H9 (cell line): ENCODE measurements at regions not wholly inside any gene's neighbourhood (a gene's known extent, or its start where the extent isn't known, plus 50 kb on each side); places are given as distances from the start of the nearest gene placed in this dataset.

Experiments used
- DNase-seq: peaks from one replicate; pipeline ENCODE4 v3.0.0-alpha.2; 2017
- H2AFZ ChIP-seq: one replicate; pipeline ENCODE4 v1.6.1; 2013; ENCODE audit warnings: mild to moderate bottlenecking, low read length, control low read depth, moderate library complexity
- H2AK5ac ChIP-seq: 2 replicates; pipeline ENCODE4 v1.6.1; 2013; ENCODE audit warnings: low read length, control low read depth, mixed read lengths; ENCODE audit not compliant: insufficient read length
- H2BK120ac ChIP-seq: one replicate; pipeline ENCODE4 v1.6.1; 2013; ENCODE audit warnings: low read depth, mild to moderate bottlenecking, low read length, control low read depth, inconsistent platforms; ENCODE audit not compliant: poor library complexity, severe bottlenecking
- H2BK12ac ChIP-seq: 2 replicates; pipeline ENCODE4 v1.6.1; 2013; ENCODE audit warnings: low read length, control low read depth, mixed read lengths, low read depth; ENCODE audit not compliant: insufficient read length
- H2BK15ac ChIP-seq: 2 replicates; pipeline ENCODE4 v1.6.1; 2013; ENCODE audit warnings: low read depth, low read length, control low read depth
- H2BK20ac ChIP-seq: one replicate; pipeline ENCODE4 v1.6.1; 2013; ENCODE audit warnings: low read depth, mild to moderate bottlenecking, low read length, control low read depth, inconsistent platforms; ENCODE audit not compliant: poor library complexity, severe bottlenecking
- H2BK5ac ChIP-seq: 2 replicates; pipeline ENCODE4 v1.6.1; 2013; ENCODE audit warnings: low read length, control low read depth, mixed read lengths; ENCODE audit not compliant: insufficient read length
- H3K14ac ChIP-seq: 2 replicates; pipeline ENCODE4 v1.6.1; 2013; ENCODE audit warnings: low read length, control low read depth; ENCODE audit not compliant: insufficient read depth
- H3K18ac ChIP-seq: 2 replicates; pipeline ENCODE4 v1.6.1; 2013; ENCODE audit warnings: low read depth, mild to moderate bottlenecking, mixed read lengths, low read length, control low read depth; ENCODE audit not compliant: insufficient read length
- H3K23ac ChIP-seq: 2 replicates; pipeline ENCODE4 v1.6.1; 2013; ENCODE audit warnings: low read length, control low read depth, mixed read lengths, low read depth; ENCODE audit not compliant: insufficient read length
- H3K23me2 ChIP-seq: 2 replicates; pipeline ENCODE4 v1.6.1; 2013; ENCODE audit warnings: low read depth, mild to moderate bottlenecking, mixed read lengths, low read length, control low read depth; ENCODE audit not compliant: insufficient read length, poor library complexity, severe bottlenecking
- H3K27ac ChIP-seq: 2 replicates; pipeline ENCODE4 v1.5.1; 2013; ENCODE audit warnings: low read length, control low read depth, mixed read lengths, low read depth; ENCODE audit not compliant: insufficient read length
- H3K27me3 ChIP-seq: 2 replicates; pipeline ENCODE4 v1.6.1; 2013; ENCODE audit warnings: low read length, control low read depth, inconsistent platforms; ENCODE audit not compliant: insufficient read depth
- H3K4ac ChIP-seq: 2 replicates; pipeline ENCODE4 v1.6.1; 2013; ENCODE audit warnings: low read depth, mild to moderate bottlenecking, control low read depth, inconsistent platforms, low read length, moderate library complexity
- H3K4me1 ChIP-seq: 2 replicates; pipeline ENCODE4 v1.6.1; 2013; ENCODE audit warnings: low read length, control low read depth, inconsistent platforms; ENCODE audit not compliant: insufficient read depth
- H3K4me2 ChIP-seq: 2 replicates; pipeline ENCODE4 v1.6.1; 2013; ENCODE audit warnings: low read length, control low read depth, mixed read lengths; ENCODE audit not compliant: insufficient read length, insufficient read depth
- H3K56ac ChIP-seq: 2 replicates; pipeline ENCODE4 v1.6.1; 2013; ENCODE audit warnings: low read depth, mild to moderate bottlenecking, mixed read lengths, low read length, control low read depth; ENCODE audit not compliant: insufficient read length
- H3K79me1 ChIP-seq: 2 replicates; pipeline ENCODE4 v1.6.1; 2013; ENCODE audit warnings: low read depth, mild to moderate bottlenecking, moderate library complexity, low read length, control low read depth, inconsistent platforms; ENCODE audit not compliant: insufficient read depth, poor library complexity, severe bottlenecking
- H3K79me2 ChIP-seq: 2 replicates; pipeline ENCODE4 v1.6.1; 2013; ENCODE audit warnings: low read length, control low read depth, inconsistent platforms; ENCODE audit not compliant: insufficient read depth
- H3K9ac ChIP-seq: 2 replicates; pipeline ENCODE4 v1.6.1; 2013; ENCODE audit warnings: low read length, control low read depth, mixed read lengths; ENCODE audit not compliant: insufficient read length; ENCODE audit errors: extremely low read depth
- H3K9me3 ChIP-seq: one replicate; pipeline ENCODE4 v1.6.1; 2013; ENCODE audit warnings: low read depth, low read length, inconsistent platforms; ENCODE audit not compliant: control insufficient read depth
- H3T11ph ChIP-seq: one replicate; pipeline ENCODE4 v1.6.1; 2013; ENCODE audit warnings: mild to moderate bottlenecking, low read length, control low read depth, inconsistent platforms
- H4K20me1 ChIP-seq: one replicate; pipeline ENCODE4 v1.6.1; 2013; ENCODE audit not compliant: control insufficient read depth, insufficient read length, insufficient read depth
- H4K5ac ChIP-seq: 2 replicates; pipeline ENCODE4 v1.6.1; 2013; ENCODE audit warnings: low read depth, mild to moderate bottlenecking, mixed read lengths, low read length, control low read depth; ENCODE audit not compliant: insufficient read length
- H4K8ac ChIP-seq: replicated peaks from 2 replicates; pipeline ENCODE4 v1.6.1; 2013; ENCODE audit warnings: low read length, control low read depth, mixed read lengths, low read depth; ENCODE audit not compliant: insufficient read length
- H4K91ac ChIP-seq: 2 replicates; pipeline ENCODE4 v1.6.1; 2013; ENCODE audit warnings: low read depth, mild to moderate bottlenecking, moderate library complexity, mixed read lengths, low read length, control low read depth; ENCODE audit not compliant: insufficient read length
- H3K27ac Mint-ChIP-seq, 3 experiments: 2 replicates in 2 of 3; 3 replicates in 1 of 3; pipeline ENCODE4 v1.8.0; 2020 to 2021; ENCODE audit warnings: mixed read lengths in 3 of 3, mild to moderate bottlenecking in 1 of 3, moderate library complexity in 1 of 3
- H3K27me3 Mint-ChIP-seq: 2 replicates; pipeline ENCODE4 v1.8.0; 2021; ENCODE audit warnings: low read depth, mild to moderate bottlenecking, moderate library complexity, mixed read lengths
- H3K36me3 Mint-ChIP-seq, 3 experiments: 2 replicates in 2 of 3; 3 replicates in 1 of 3; pipeline ENCODE4 v1.8.0; 2020 to 2021; ENCODE audit warnings: low read depth in 3 of 3, mixed read lengths in 3 of 3; ENCODE audit not compliant: insufficient read depth in 1 of 3
- H3K4me1 Mint-ChIP-seq, 2 experiments: 2 replicates each; pipeline ENCODE4 v1.8.0; 2020; ENCODE audit warnings: mixed read lengths in 2 of 2
- H3K4me3 Mint-ChIP-seq, 2 experiments: 2 replicates in 1 of 2; 3 replicates in 1 of 2; pipeline ENCODE4 v1.8.0; 2020 to 2021; ENCODE audit warnings: mild to moderate bottlenecking in 2 of 2, mixed read lengths in 2 of 2, moderate library complexity in 1 of 2
- H3K9me3 Mint-ChIP-seq, 2 experiments: 2 replicates in 1 of 2; 3 replicates in 1 of 2; pipeline ENCODE4 v1.8.0; 2020; ENCODE audit warnings: mild to moderate bottlenecking in 2 of 2, mixed read lengths in 2 of 2, moderate library complexity in 1 of 2
- WGBS: extraction: QIAGEN DNeasy Blood & Tissue Kit; methylation state at CpG from one replicate; pipeline ENCODE4 v1.1.7; 2013; ENCODE audit warnings: missing lambda C conversion rate, low lambda C conversion rate, mixed read lengths; ENCODE audit not compliant: insufficient read length; ENCODE audit errors: extremely low coverage; 5-methylcytosine and 5-hydroxymethylcytosine counted together
- TF ChIP-seq, protein P1 (sequence below): fragments of 200-600 bp; sonication (generic); conservative IDR thresholded peaks from 3 replicates; pipeline ENCODE4 v1.8.0; 2021; ENCODE audit warnings: antibody characterized with exemption, mild to moderate bottlenecking

- no peak overlapping the region for H3K14ac ChIP-seq
- H3K4me2 ChIP-seq, result no peak overlapping the region
- H4K20me1 ChIP-seq, result no peaks in the 10 kb centered on the region
- no peak overlapping the region for H2BK120ac ChIP-seq
- H3T11ph ChIP-seq, result no peak overlapping the region
- no peaks in the 10 kb centered on the region for H3K23me2 ChIP-seq
- WGBS, result no CpG with 5 or more reads among the region's 6 CpGs
- H3K18ac ChIP-seq, result no peak overlapping the region
- H2AK5ac ChIP-seq, result no peak overlapping the region
- no peak overlapping the region for H2BK20ac ChIP-seq
- no peaks in the 10 kb centered on the region for H3K4me1 ChIP-seq
- Mint-ChIP-seq H3K36me3 (no peaks in the 10 kb centered on the region), H3K4me1 (no peaks in the 10 kb centered on the region), H3K27ac (no peak overlapping the region), H3K27me3 (no peaks in the 10 kb centered on the region; the same call in 1 of the 2 replicates), H3K9me3 (no peaks in the 10 kb centered on the region), H3K4me3 (no peak overlapping the region)
- no peak overlapping the region for H4K91ac ChIP-seq
- no peaks in the 10 kb centered on the region for H3K79me2 ChIP-seq
- no peaks in the 10 kb centered on the region for H3K27me3 ChIP-seq
- no peaks in the 10 kb centered on the region for H3K9me3 ChIP-seq
- TF ChIP-seq, protein P1, sequence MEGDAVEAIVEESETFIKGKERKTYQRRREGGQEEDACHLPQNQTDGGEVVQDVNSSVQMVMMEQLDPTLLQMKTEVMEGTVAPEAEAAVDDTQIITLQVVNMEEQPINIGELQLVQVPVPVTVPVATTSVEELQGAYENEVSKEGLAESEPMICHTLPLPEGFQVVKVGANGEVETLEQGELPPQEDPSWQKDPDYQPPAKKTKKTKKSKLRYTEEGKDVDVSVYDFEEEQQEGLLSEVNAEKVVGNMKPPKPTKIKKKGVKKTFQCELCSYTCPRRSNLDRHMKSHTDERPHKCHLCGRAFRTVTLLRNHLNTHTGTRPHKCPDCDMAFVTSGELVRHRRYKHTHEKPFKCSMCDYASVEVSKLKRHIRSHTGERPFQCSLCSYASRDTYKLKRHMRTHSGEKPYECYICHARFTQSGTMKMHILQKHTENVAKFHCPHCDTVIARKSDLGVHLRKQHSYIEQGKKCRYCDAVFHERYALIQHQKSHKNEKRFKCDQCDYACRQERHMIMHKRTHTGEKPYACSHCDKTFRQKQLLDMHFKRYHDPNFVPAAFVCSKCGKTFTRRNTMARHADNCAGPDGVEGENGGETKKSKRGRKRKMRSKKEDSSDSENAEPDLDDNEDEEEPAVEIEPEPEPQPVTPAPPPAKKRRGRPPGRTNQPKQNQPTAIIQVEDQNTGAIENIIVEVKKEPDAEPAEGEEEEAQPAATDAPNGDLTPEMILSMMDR, result no peak
- no peaks in the 10 kb centered on the region for H3K79me1 ChIP-seq
- no peak overlapping the region for H3K27ac ChIP-seq
- no peak overlapping the region for H2BK12ac ChIP-seq
- H2BK5ac ChIP-seq, result no peak overlapping the region
- H3K23ac ChIP-seq, result no peak overlapping the region
- H3K56ac ChIP-seq, result no peak overlapping the region
- no peak overlapping the region for H4K5ac ChIP-seq
- no peak overlapping the region for H4K8ac ChIP-seq
- H2AFZ ChIP-seq, result no peak overlapping the region
- no peak for DNase-seq
- no peak overlapping the region for H2BK15ac ChIP-seq
- no peak overlapping the region for H3K4ac ChIP-seq
- no peak overlapping the region for H3K9ac ChIP-seq
These were observed 90.5 kb upstream of the PHYHIPL start for GRCh38 chr10:59085711-59086502.
